IMR-90 (cell line): ENCODE measurements at regions not wholly inside any gene's neighbourhood (a gene's known extent, or its start where the extent isn't known, plus 50 kb on each side); places are given as distances from the start of the nearest gene placed in this dataset.

Source experiments
- ATAC-seq: fragments of 200-7000 bp; cut with Tn5 transposase; 2 replicates; pipeline ENCODE4 v1.9.1; 2020; ENCODE audit warnings: low read depth, mild to moderate bottlenecking, moderate library complexity
- BruUV-seq: library from RNA; stranded (reverse); fragments of 400-500 nt; replicated peaks from 2 replicates; lab custom pipeline; 2021; lab: Mats Ljungman, UMichigan
- CTCF ChIA-PET: fragments of 300-600 bp; formaldehyde crosslinking; extraction: SDS; loops from one replicate; lab custom pipeline; 2021; ENCODE audit warnings: antibody characterized with exemption; lab: Yijun Ruan, JAX
- POLR2A ChIA-PET: fragments of 300-600 bp; sonication (Branson Sonifier 250); formaldehyde crosslinking; loops from one replicate; lab custom pipeline; 2022; ENCODE audit warnings: antibody characterized with exemption; ENCODE audit not compliant: unreplicated experiment; lab: Charles Lee
- DNase-seq: peaks from one replicate; pipeline ENCODE4 v3.0.0; 2013
- H2AFZ ChIP-seq: replicated peaks from 2 replicates; pipeline ENCODE3; 2013; ENCODE audit warnings: low read length, mild to moderate bottlenecking; ENCODE audit not compliant: poor library complexity
- H2AK5ac ChIP-seq: 2 replicates; pipeline ENCODE4 v1.6.1; 2013; ENCODE audit warnings: low read depth, low read length, inconsistent platforms
- H2AK9ac ChIP-seq: replicated peaks from 2 replicates; pipeline ENCODE3; 2013; ENCODE audit warnings: mild to moderate bottlenecking, low read depth, low read length, moderate library complexity; ENCODE audit not compliant: poor library complexity
- H2BK120ac ChIP-seq: 2 replicates; pipeline ENCODE4 v1.6.1; 2013; ENCODE audit warnings: low read depth, low read length, inconsistent platforms
- H2BK15ac ChIP-seq: 3 replicates; pipeline ENCODE4 v1.6.1; 2013; ENCODE audit warnings: low read depth, low read length, inconsistent platforms
- H2BK20ac ChIP-seq: 2 replicates; pipeline ENCODE4 v1.6.1; 2013; ENCODE audit warnings: low read depth, mild to moderate bottlenecking, inconsistent platforms, low read length, moderate library complexity
- H2BK5ac ChIP-seq: 2 replicates; pipeline ENCODE4 v1.6.1; 2013; ENCODE audit warnings: mild to moderate bottlenecking, low read depth, low read length, inconsistent platforms; ENCODE audit not compliant: poor library complexity, severe bottlenecking
- H3K14ac ChIP-seq: replicated peaks from 2 replicates; pipeline ENCODE4 v1.6.1; 2013; ENCODE audit warnings: low read depth, low read length, inconsistent platforms
- H3K18ac ChIP-seq: 2 replicates; pipeline ENCODE4 v1.6.1; 2013; ENCODE audit warnings: low read depth, low read length, control low read depth
- H3K23ac ChIP-seq: 2 replicates; pipeline ENCODE4 v1.6.1; 2013; ENCODE audit warnings: low read depth, low read length, inconsistent platforms
- H3K27ac ChIP-seq: 2 replicates; pipeline ENCODE4 v1.5.1; 2013; ENCODE audit warnings: mild to moderate bottlenecking, control low read depth, low read length; ENCODE audit not compliant: insufficient read depth
- H3K27me3 ChIP-seq: 2 replicates; pipeline ENCODE4 v1.6.1; 2013; ENCODE audit warnings: low read length; ENCODE audit not compliant: control insufficient read depth, insufficient read depth
- H3K36me3 ChIP-seq: 2 replicates; pipeline ENCODE4 v1.6.1; 2013; ENCODE audit warnings: low read length, mixed read lengths; ENCODE audit not compliant: control insufficient read depth, insufficient read depth
- H3K4ac ChIP-seq: 2 replicates; pipeline ENCODE4 v1.6.1; 2013; ENCODE audit warnings: low read depth, low read length, inconsistent platforms
- H3K4me1 ChIP-seq: 2 replicates; pipeline ENCODE4 v1.6.1; 2013; ENCODE audit warnings: low read length, mixed read lengths; ENCODE audit not compliant: control insufficient read depth, insufficient read depth
- H3K4me2 ChIP-seq: 2 replicates; pipeline ENCODE4 v1.6.1; 2013; ENCODE audit warnings: low read depth, mild to moderate bottlenecking, control low read depth, low read length, moderate library complexity
- H3K4me3 ChIP-seq: 2 replicates; pipeline ENCODE4 v1.5.1; 2013; ENCODE audit warnings: low read depth, mild to moderate bottlenecking, control low read depth, low read length, moderate library complexity; ENCODE audit not compliant: insufficient read depth
- H3K56ac ChIP-seq: 2 replicates; pipeline ENCODE4 v1.6.1; 2013; ENCODE audit warnings: low read length, inconsistent platforms; ENCODE audit not compliant: insufficient read depth; ENCODE audit errors: extremely low read depth
- H3K79me1 ChIP-seq, 2 experiments: 2 replicates each; pipeline ENCODE4 v1.6.1; 2013; ENCODE audit warnings: low read length in 2 of 2, inconsistent platforms in 1 of 2, low read depth in 1 of 2
- H3K9ac ChIP-seq: 2 replicates; pipeline ENCODE4 v1.6.1; 2013; ENCODE audit warnings: low read depth, low read length, control low read depth
- H3K9me1 ChIP-seq: 2 replicates; pipeline ENCODE4 v1.6.1; 2013; ENCODE audit warnings: low read length, inconsistent platforms; ENCODE audit not compliant: insufficient read depth
- H3K9me3 ChIP-seq: 2 replicates; pipeline ENCODE4 v1.6.1; 2013; ENCODE audit warnings: low read length; ENCODE audit not compliant: control insufficient read depth, insufficient read depth
- H4K20me1 ChIP-seq: 2 replicates; pipeline ENCODE4 v1.6.1; 2013; ENCODE audit warnings: low read length, inconsistent platforms; ENCODE audit not compliant: insufficient read depth
- H4K5ac ChIP-seq: 2 replicates; pipeline ENCODE4 v1.6.1; 2013; ENCODE audit warnings: mild to moderate bottlenecking, low read depth, low read length, control low read depth
- H4K8ac ChIP-seq, 2 experiments: 2 replicates each; pipeline ENCODE4 v1.6.1; 2013; ENCODE audit warnings: low read depth in 2 of 2, low read length in 2 of 2, control low read depth in 1 of 2, inconsistent platforms in 1 of 2
- H4K91ac ChIP-seq: 2 replicates; pipeline ENCODE4 v1.6.1; 2013; ENCODE audit warnings: low read depth, low read length, inconsistent platforms; ENCODE audit not compliant: insufficient read depth
- BHLHE40 ChIP-seq: fragments of 150-350 bp; IDR thresholded peaks from 2 replicates; pipeline ENCODE4 v1.6.1; 2016; ENCODE audit warnings: mild to moderate bottlenecking, low read depth, low read length
- CHD1 ChIP-seq: IDR thresholded peaks from 2 replicates; pipeline ENCODE4 v1.6.1; 2012; ENCODE audit warnings: low read depth, low read length, improper control_type of control experiment
- CTCF ChIP-seq: conservative IDR thresholded peaks from 2 replicates; pipeline ENCODE4 v1.5.1; 2012; ENCODE audit warnings: mild to moderate bottlenecking, low read depth, low read length, improper control_type of control experiment
- FOS ChIP-seq: fragments of 150-350 bp; IDR thresholded peaks from 2 replicates; pipeline ENCODE4 v1.6.1; 2016; ENCODE audit warnings: low read depth, low read length
- MAFK ChIP-seq: IDR thresholded peaks from 2 replicates; pipeline ENCODE4 v1.6.1; 2012; ENCODE audit warnings: low read depth, low read length, improper control_type of control experiment
- MAZ ChIP-seq: IDR thresholded peaks from 2 replicates; pipeline ENCODE4 v1.6.1; 2012; ENCODE audit warnings: low read depth, mild to moderate bottlenecking, low read length, improper control_type of control experiment, moderate library complexity, borderline replicate concordance
- MXI1 ChIP-seq: IDR thresholded peaks from 2 replicates; pipeline ENCODE4 v1.6.1; 2012; ENCODE audit warnings: low read depth, mild to moderate bottlenecking, low read length, moderate library complexity, borderline replicate concordance
- NFE2L2 ChIP-seq: fragments of 150-350 bp; IDR thresholded peaks from 2 replicates; pipeline ENCODE4 v1.6.1; 2016; ENCODE audit warnings: low read depth, mild to moderate bottlenecking, low read length
- POLR2A ChIP-seq: IDR thresholded peaks from 2 replicates; pipeline ENCODE4 v1.6.1; 2012; ENCODE audit warnings: mild to moderate bottlenecking, low read depth, low read length
- RAD21 ChIP-seq: IDR thresholded peaks from 2 replicates; pipeline ENCODE4 v1.6.1; 2012; ENCODE audit warnings: low read length, improper control_type of control experiment
- RCOR1 ChIP-seq: IDR thresholded peaks from 2 replicates; pipeline ENCODE4 v1.6.1; 2012; ENCODE audit warnings: mild to moderate bottlenecking, low read length, improper control_type of control experiment; ENCODE audit not compliant: insufficient replicate concordance
- RFX5 ChIP-seq: IDR thresholded peaks from 2 replicates; pipeline ENCODE4 v1.8.0; 2012; ENCODE audit warnings: low read depth, mild to moderate bottlenecking, low read length, moderate library complexity
- SMC3 ChIP-seq: fragments of 150-350 bp; IDR thresholded peaks from 2 replicates; pipeline ENCODE4 v1.6.1; 2016; ENCODE audit warnings: low read depth, mild to moderate bottlenecking, antibody characterized with exemption, low read length, moderate library complexity
- WGBS, 2 experiments: methylation state at CpG; one replicate each; pipeline versions ENCODE4 v1.1.5 to v1.1.7; 2013; ENCODE audit warnings: missing lambda C conversion rate in 2 of 2; ENCODE audit not compliant: insufficient read length in 1 of 2; ENCODE audit errors: extremely low coverage in 2 of 2; 5-methylcytosine and 5-hydroxymethylcytosine counted together
- dilution Hi-C: fragments of 300-500 bp; cut with HindIII; formaldehyde crosslinking; loops from one replicate; pipeline ENCODE4 v1.14.3; 2018; ENCODE audit warnings: low sequenced_read_pairs; ENCODE audit not compliant: unreplicated experiment
- in situ Hi-C: fragments of 300-500 bp; cut with MboI; formaldehyde crosslinking; loops from 3 replicates; pipeline ENCODE4 v1.14.3; 2019; ENCODE audit warnings: low sequenced_read_pairs, inconsistent platforms, mixed read lengths
- intact Hi-C: fragments of 100-400 bp; cut with micrococcal nuclease; formaldehyde crosslinking; loops from 2 replicates; pipeline ENCODE4 v1.10.0; 2022

GRCh38 chr1:229108598-229109201 is 162.2 kb upstream of the RAB4A start:
- no peak for TF ChIP-seq MXI1
- no peak for TF ChIP-seq RCOR1
- TF ChIP-seq RFX5: no peak
- no peak for TF ChIP-seq MAZ
- TF ChIP-seq NFE2L2: no peak
- TF ChIP-seq MAFK: no peak
- no peak for TF ChIP-seq CTCF
- no peak for TF ChIP-seq BHLHE40
- no peak for TF ChIP-seq RAD21
- no peak for TF ChIP-seq SMC3
- TF ChIP-seq POLR2A: no peak
- TF ChIP-seq CHD1: no peak
- TF ChIP-seq FOS: no peak
- Histone ChIP-seq H3K36me3 (no peaks in the 10 kb centered on the region), H3K9me3 (peaks cover 3% of the 10 kb centered on the region; the same call in 1 of the 2 replicates), H3K23ac (no peak overlapping the region), H4K5ac (no peak overlapping the region), H2BK20ac (no peak overlapping the region), H2AK5ac (no peak overlapping the region), H3K4me1 (peaks cover 2% of the 10 kb centered on the region; the same call in 1 of the 2 replicates), H3K18ac (no peak overlapping the region), H3K4me2 (no peak overlapping the region), H3K27ac (no peak overlapping the region), H3K4me3 (no peak overlapping the region), H3K27me3 (peaks cover 50% of the 10 kb centered on the region; the same call in 1 of the 2 replicates), H3K14ac (no peak overlapping the region), H2BK15ac (no peak overlapping the region), H4K8ac (no peak overlapping the region), H2AK9ac (no peak overlapping the region), H3K9ac (no peak overlapping the region), H3K79me1 (no peaks in the 10 kb centered on the region), H3K9me1 (no peaks in the 10 kb centered on the region), H4K20me1 (no peaks in the 10 kb centered on the region), H2BK5ac (no peak overlapping the region), H2AFZ (no peak overlapping the region), H2BK120ac (no peak overlapping the region), H3K56ac (no peak overlapping the region), H4K91ac (no peak overlapping the region), H3K4ac (no peak overlapping the region)
- 82% methylated on average over 5 of the region's 10 CpGs; no CpG with 5 or more reads in 1 of the 2 experiments for WGBS, 2 experiments
- dilution Hi-C loops (no loop called here), intact Hi-C loops (no loop called here), in situ Hi-C loops (no loop called here)
- ChIA-PET CTCF (interaction anchor here (1.2 kb wide), 1 partner anchor 9 kb away, joined by 3 read pairs; no protein-coding TSS in a partner anchor), POLR2A (no interaction called here)
- BruUV-seq: no TSS peak
- DNase-seq (no peak), ATAC-seq (no peak)
